HCT116 (cell line): ENCODE measurements at regions not wholly inside any gene's neighbourhood (a gene's known extent, or its start where the extent isn't known, plus 50 kb on each side); places are given as distances from the start of the nearest gene placed in this dataset.

ENCODE experiments used
- ATAC-seq: fragments of 200-7000 bp; cut with Tn5 transposase; 2 replicates; pipeline ENCODE4 v1.9.1; 2020; ENCODE audit warnings: mild to moderate bottlenecking, moderate library complexity
- BruUV-seq: library from RNA; stranded (reverse); fragments of 400-500 nt; replicated peaks from 2 replicates; lab custom pipeline; 2021; lab: Mats Ljungman, UMichigan
- CTCF ChIA-PET: fragments of 300-600 bp; sonication (Branson Sonifier 250); formaldehyde crosslinking; loops from one replicate; lab custom pipeline; 2021; ENCODE audit warnings: antibody characterized with exemption; lab: Charles Lee
- POLR2A ChIA-PET: fragments of 300-600, 350-600 bp; sonication (Branson Sonifier 250); formaldehyde crosslinking; loops from one replicate; lab custom pipeline; 2021; ENCODE audit warnings: antibody characterized with exemption; lab: Charles Lee
- RAD21 ChIA-PET, 2 experiments: fragments of 300-600 bp; sonication (Branson Sonifier 250); formaldehyde crosslinking; loops; one replicate each; lab custom pipeline; 2023; ENCODE audit warnings: low total read pairs in 2 of 2; ENCODE audit not compliant: uncharacterized antibody in 2 of 2, unreplicated experiment in 2 of 2, low non-redundant PET in 1 of 2; lab: Charles Lee
- DNase-seq: peaks from one replicate; pipeline ENCODE4 v3.0.0-alpha.2; 2010; ENCODE audit warnings: low read depth, low spot score
- H2AFZ ChIP-seq: fragments of 200-600 bp; shearing (Covaris generic), sonication (generic); 2 replicates; pipeline ENCODE4 v1.6.1; 2017; ENCODE audit warnings: low read depth, mixed run types, mixed read lengths, antibody characterized with exemption, low read length; ENCODE audit not compliant: poor library complexity, severe bottlenecking
- H3K27ac ChIP-seq: 2 replicates; pipeline ENCODE4 v1.5.1; 2012; ENCODE audit warnings: low read depth, low read length
- H3K27me3 ChIP-seq: fragments of 200-600 bp; sonication (generic); 2 replicates; pipeline ENCODE4 v1.6.1; 2016; ENCODE audit warnings: mixed run types, low read length, mixed read lengths; ENCODE audit not compliant: insufficient read depth
- H3K36me3 ChIP-seq, 2 experiments: fragments of 200-500 bp in 1 of 2; fragments of 200-600 bp in 1 of 2; sonication (Bioruptor generic) in 1 of 2; sonication (generic) in 1 of 2; 2 replicates each; pipeline versions ENCODE4 v1.5.1 to v1.6.1; 2014 to 2016; ENCODE audit warnings: low read length in 2 of 2, inconsistent platforms in 1 of 2, mixed read lengths in 1 of 2, mixed run types in 1 of 2; ENCODE audit not compliant: insufficient read depth in 2 of 2, control insufficient read depth in 1 of 2
- H3K4me1 ChIP-seq, 2 experiments: fragments of 200-600 bp in 1 of 2; sonication (generic) in 1 of 2; 2 replicates each; pipeline versions ENCODE4 v1.5.1 to v1.6.1; 2012 to 2017; ENCODE audit warnings: low read length in 2 of 2, inconsistent platforms in 1 of 2, mild to moderate bottlenecking in 1 of 2, mixed read lengths in 1 of 2, mixed run types in 1 of 2, moderate library complexity in 1 of 2; ENCODE audit not compliant: insufficient read depth in 2 of 2, control insufficient read depth in 1 of 2
- H3K4me2 ChIP-seq: fragments of 200-600 bp; sonication (generic); 2 replicates; pipeline ENCODE4 v1.6.1; 2017; ENCODE audit warnings: mixed run types, low read length, mixed read lengths
- H3K4me3 ChIP-seq, 2 experiments: fragments of 200-600 bp in 1 of 2; sonication (generic) in 1 of 2; replicated peaks in 1 of 2; 2 replicates each; pipeline ENCODE4 v1.5.1; 2011 to 2016; ENCODE audit warnings: low read length in 2 of 2, control low read depth in 1 of 2, low read depth in 1 of 2, mild to moderate bottlenecking in 1 of 2, mixed read lengths in 1 of 2, mixed run types in 1 of 2
- H3K79me2 ChIP-seq: fragments of 200-600 bp; sonication (generic); 2 replicates; pipeline ENCODE4 v1.6.1; 2017; ENCODE audit warnings: mild to moderate bottlenecking, mixed run types, low read length, moderate library complexity, mixed read lengths; ENCODE audit not compliant: insufficient read depth
- H3K9ac ChIP-seq: fragments of 200-600 bp; sonication (generic); 2 replicates; pipeline ENCODE4 v1.6.1; 2016; ENCODE audit warnings: low read length, mixed read lengths
- H3K9me2 ChIP-seq: fragments of 200-600 bp; sonication (generic), shearing (Covaris generic); 2 replicates; pipeline ENCODE4 v1.6.1; 2017; ENCODE audit warnings: mixed run types, mild to moderate bottlenecking, moderate library complexity; ENCODE audit not compliant: insufficient read depth
- H3K9me3 ChIP-seq, 2 experiments: fragments of 200-500 bp in 1 of 2; fragments of 200-600 bp in 1 of 2; sonication (Bioruptor generic) in 1 of 2; sonication (generic) in 1 of 2; 2 replicates each; pipeline ENCODE4 v1.6.1; 2014 to 2017; ENCODE audit warnings: low read length in 2 of 2, mixed read lengths in 2 of 2, inconsistent platforms in 1 of 2, low read depth in 1 of 2, mild to moderate bottlenecking in 1 of 2, mixed run types in 1 of 2, moderate library complexity in 1 of 2; ENCODE audit not compliant: control insufficient read depth in 1 of 2, insufficient read depth in 1 of 2
- H4K20me1 ChIP-seq: fragments of 200-600 bp; sonication (generic), shearing (Covaris generic); 2 replicates; pipeline ENCODE4 v1.6.1; 2017; ENCODE audit warnings: mixed run types, mild to moderate bottlenecking, moderate library complexity; ENCODE audit not compliant: insufficient read depth
- ATF3 ChIP-seq: IDR thresholded peaks from 2 replicates; pipeline ENCODE4 v1.6.1; 2012
- CEBPB ChIP-seq: IDR thresholded peaks from 2 replicates; pipeline ENCODE4 v1.6.1; 2012; ENCODE audit warnings: low read depth
- CTCF ChIP-seq, 3 experiments: fragments of 200-600 bp in 1 of 3; sonication (generic) in 1 of 3; IDR thresholded peaks in 2 of 3; conservative IDR thresholded peaks in 1 of 3; 2 replicates each; pipeline ENCODE4 v1.5.1; 2012 to 2017; ENCODE audit warnings: low read depth in 2 of 3, low read length in 2 of 3, antibody characterized with exemption in 1 of 3, borderline replicate concordance in 1 of 3, control low read depth in 1 of 3, mild to moderate bottlenecking in 1 of 3, mixed read lengths in 1 of 3, mixed run types in 1 of 3, moderate library complexity in 1 of 3; ENCODE audit not compliant: insufficient read depth in 1 of 3
- EGR1 ChIP-seq: IDR thresholded peaks from 2 replicates; pipeline ENCODE4 v1.6.1; 2012; ENCODE audit warnings: low read depth
- ELF1 ChIP-seq: IDR thresholded peaks from 2 replicates; pipeline ENCODE4 v1.6.1; 2012; ENCODE audit warnings: low read depth, borderline replicate concordance
- EZH2phosphoT487 ChIP-seq: fragments of 200-600 bp; IDR thresholded peaks from 2 replicates; pipeline ENCODE4 v1.6.1; 2018; ENCODE audit warnings: antibody characterized with exemption, borderline replicate concordance
- MAX ChIP-seq: IDR thresholded peaks from 2 replicates; pipeline ENCODE4 v1.6.1; 2012
- POLR2AphosphoS5 ChIP-seq: IDR thresholded peaks from 2 replicates; pipeline ENCODE4 v1.6.1; 2011; ENCODE audit warnings: mild to moderate bottlenecking, low read depth, low read length, moderate library complexity
- SIN3A ChIP-seq: IDR thresholded peaks from 2 replicates; pipeline ENCODE4 v1.6.1; 2012; ENCODE audit warnings: low read depth
- SP1 ChIP-seq: IDR thresholded peaks from 2 replicates; pipeline ENCODE4 v1.6.1; 2012; ENCODE audit warnings: low read depth
- SRF ChIP-seq: IDR thresholded peaks from 2 replicates; pipeline ENCODE4 v1.6.1; 2012; ENCODE audit warnings: low read depth
- TCF7L2 ChIP-seq: IDR thresholded peaks from 2 replicates; pipeline ENCODE4 v1.7.0; 2011; ENCODE audit warnings: borderline replicate concordance, inconsistent platforms; ENCODE audit not compliant: insufficient read depth, insufficient read length; ENCODE audit errors: extremely low read depth
- ZNF274 ChIP-seq: fragments of 200-500 bp; sonication (Bioruptor generic); IDR thresholded peaks from 2 replicates; pipeline ENCODE4 v1.6.1; 2014; ENCODE audit warnings: mild to moderate bottlenecking, low read depth, low read length, inconsistent platforms
- intact Hi-C: fragments of 100-400 bp; cut with micrococcal nuclease; formaldehyde crosslinking; loops from 2 replicates; pipeline ENCODE4 v1.10.0; 2022

GRCh38 chr2:129299756-129300155, 679.7 kb upstream of the RAB6C start:
- POLR2A ChIA-PET: no interaction called here
- Histone ChIP-seq H3K4me3 (no peak overlapping the region), H3K27ac (no peak overlapping the region), H2AFZ (no peak overlapping the region), H3K9ac (no peak overlapping the region), H3K9me3 (no peaks in the 10 kb centered on the region), H3K27me3 (peaks cover 37% of the 10 kb centered on the region)
- intact Hi-C loops: no loop called here
- DNase-seq: no peak
- ATAC-seq: no peak
- RAD21 ChIA-PET: no interaction called here
- no peak for TF ChIP-seq SIN3A
- TF ChIP-seq EGR1: no peak
- TF ChIP-seq TCF7L2: no peak
- TF ChIP-seq ELF1: no peak
- TF ChIP-seq CTCF (IDR thresholded peaks at IDR 0.05 in 2 of 3, conservative IDR thresholded peaks at IDR 0.05 in 1 of 3; ENCODE audit: borderline replicate concordance in 1 of 3, insufficient read depth in 1 of 3, low read depth in 2 of 3, low read length in 2 of 3): no peak
- TF ChIP-seq ZNF274: no peak
- TF ChIP-seq, all 23 proteins: peak for 0
- Histone ChIP-seq H3K36me3 (no peaks in the 10 kb centered on the region), H3K79me2 (no peaks in the 10 kb centered on the region), H4K20me1 (no peaks in the 10 kb centered on the region), H3K9me2 (no peaks in the 10 kb centered on the region), H3K4me1 (no peaks in the 10 kb centered on the region), H3K4me2 (no peak overlapping the region)
- CTCF ChIA-PET: no interaction called here
- BruUV-seq: no TSS peak

- BruUV-seq: no TSS peak
- ATAC-seq: no peak
- CTCF ChIA-PET: no interaction called here
Observed at GRCh38 chr2:129300456-129300855, 679.0 kb upstream of the RAB6C start.

More at GRCh38 chr2:129300456-129300855, 679.0 kb upstream of the RAB6C start:
- TF ChIP-seq MAX: no peak
- TF ChIP-seq TCF7L2: no peak
- no peak for TF ChIP-seq CEBPB
- no peak for TF ChIP-seq SIN3A
- TF ChIP-seq ELF1: no peak
- TF ChIP-seq SRF: no peak
- TF ChIP-seq POLR2AphosphoS5: no peak
- no peak for TF ChIP-seq EZH2phosphoT487
- no peak for TF ChIP-seq SP1
- no peak for TF ChIP-seq ATF3
- no peak for TF ChIP-seq CTCF (IDR thresholded peaks at IDR 0.05 in 2 of 3, conservative IDR thresholded peaks at IDR 0.05 in 1 of 3; ENCODE audit: borderline replicate concordance in 1 of 3, insufficient read depth in 1 of 3, low read depth in 2 of 3, low read length in 2 of 3)
- TF ChIP-seq, all 23 proteins: peak for 0
- Histone ChIP-seq H3K36me3 (no peaks in the 10 kb centered on the region), H3K9me3 (no peaks in the 10 kb centered on the region), H3K9me2 (no peaks in the 10 kb centered on the region), H3K27me3 (peaks cover 37% of the 10 kb centered on the region), H3K79me2 (no peaks in the 10 kb centered on the region), H3K4me2 (no peak overlapping the region), H3K4me1 (no peaks in the 10 kb centered on the region), H3K27ac (no peak overlapping the region), H2AFZ (no peak overlapping the region), H3K4me3 (no peak overlapping the region), H4K20me1 (no peaks in the 10 kb centered on the region), H3K9ac (no peak overlapping the region)
- RAD21 ChIA-PET: no interaction called here
- no peak for DNase-seq
- POLR2A ChIA-PET: no interaction called here
- intact Hi-C loops: no loop called here
